Small intestine (tissue), 7 donors: ENCODE measurements at regions not wholly inside any gene's neighbourhood (a gene's known extent, or its start where the extent isn't known, plus 50 kb on each side); places are given as distances from the start of the nearest gene placed in this dataset.

ENCODE experiments used
- DNase-seq, 2 donors: peaks; one replicate each; pipeline versions ENCODE4 v3.0.0 to v3.0.0-alpha.2; 2013
- FAIRE-seq: peaks from 2 replicates; lab custom pipeline; 2012; peaks lifted over from hg19 to GRCh38; lab: Jason Lieb, UNC
- H3K27ac ChIP-seq, 3 donors: one replicate each; pipeline ENCODE4 v1.5.1; 2013; ENCODE audit warnings: low read length in 2 of 3, mild to moderate bottlenecking in 2 of 3, control low read depth in 1 of 3, inconsistent platforms in 1 of 3, low read depth in 1 of 3, moderate library complexity in 1 of 3
- H3K27me3 ChIP-seq, 3 donors: one replicate each; pipeline ENCODE4 v1.6.1; 2013; ENCODE audit warnings: low read length in 3 of 3, inconsistent platforms in 1 of 3; ENCODE audit not compliant: control insufficient read depth in 3 of 3, insufficient read depth in 3 of 3
- H3K36me3 ChIP-seq, 3 donors: one replicate each; pipeline ENCODE4 v1.6.1; 2013; ENCODE audit warnings: low read length in 3 of 3, inconsistent platforms in 1 of 3, low read depth in 1 of 3, mild to moderate bottlenecking in 1 of 3, moderate library complexity in 1 of 3; ENCODE audit not compliant: control insufficient read depth in 3 of 3, insufficient read depth in 2 of 3
- H3K4me1 ChIP-seq, 3 donors: one replicate each; pipeline ENCODE4 v1.6.1; 2013; ENCODE audit warnings: low read length in 2 of 3, inconsistent platforms in 1 of 3, low read depth in 1 of 3, mild to moderate bottlenecking in 1 of 3, moderate library complexity in 1 of 3; ENCODE audit not compliant: control insufficient read depth in 3 of 3, insufficient read depth in 2 of 3
- H3K4me3 ChIP-seq, 3 donors: one replicate each; pipeline ENCODE4 v1.5.1; 2013; ENCODE audit warnings: low read length in 3 of 3, control low read depth in 1 of 3, inconsistent platforms in 1 of 3, low read depth in 1 of 3, mild to moderate bottlenecking in 1 of 3, moderate library complexity in 1 of 3
- H3K9me3 ChIP-seq, 2 donors: one replicate each; pipeline ENCODE4 v1.6.1; 2013; ENCODE audit warnings: low read depth in 1 of 2, low read length in 1 of 2; ENCODE audit not compliant: control insufficient read depth in 2 of 2, insufficient read depth in 1 of 2
- WGBS, 3 donors: extraction: QIAGEN DNeasy Blood & Tissue Kit; methylation state at CpG; one replicate each; pipeline ENCODE4 v1.1.7; 2013; 5-methylcytosine and 5-hydroxymethylcytosine counted together
- donor health status: healthy with polysubstance abuse.
- donor health status: control.
- donor health status: control.
- donor health status: Bipolar disorder and iron deficiency.
- donor health status: healthy.

DNA sequence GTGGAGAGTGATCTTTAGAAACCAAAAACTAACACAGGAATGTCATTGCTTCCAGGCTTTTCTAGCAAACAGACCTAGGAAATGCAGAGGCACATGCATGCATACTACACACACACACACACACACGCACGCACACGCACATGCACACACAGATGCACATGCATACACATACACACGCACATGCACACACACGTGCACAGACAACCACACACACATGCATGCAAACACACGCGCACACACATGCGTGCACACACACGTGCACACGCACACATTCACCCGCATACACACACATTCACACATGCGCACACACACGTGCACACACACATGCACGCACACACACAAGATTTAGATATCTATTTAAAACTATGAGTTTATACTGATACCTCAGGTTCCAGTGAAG lies 379.5 kb downstream of the ZNF516 start:
- Histone ChIP-seq H3K27ac (no peak overlapping the region), H3K9me3 (no peaks in the 10 kb centered on the region), H3K4me3 (no peak overlapping the region), H3K27me3 (no peaks in the 10 kb centered on the region), H3K4me1 (no peaks in the 10 kb centered on the region), H3K36me3 (no peaks in the 10 kb centered on the region)
- FAIRE-seq (no peak), DNase-seq (no peak)
- WGBS, 3 donors: 83 to 85% (median 84%) methylated on average over 14 of the region's 14 CpGs

DNA sequence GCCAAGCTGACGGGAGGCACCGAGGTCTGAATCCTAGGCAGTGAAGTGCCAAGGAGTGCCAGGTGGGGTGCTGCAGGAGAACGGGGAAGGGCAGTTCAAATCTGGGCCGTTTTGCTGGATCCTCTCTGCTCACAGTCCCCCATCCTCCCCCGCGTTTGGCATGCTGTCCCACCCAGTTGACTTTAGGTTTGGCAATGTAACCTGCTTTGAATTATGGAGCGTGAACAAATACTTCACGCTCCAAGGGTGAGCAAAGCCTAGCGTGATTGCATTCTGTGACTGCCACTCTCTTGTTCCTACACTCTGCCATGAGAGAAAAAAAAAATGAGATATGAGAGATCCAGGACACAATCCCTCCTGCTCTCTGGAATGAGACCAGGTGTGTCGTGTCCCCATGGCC lies 381.9 kb downstream of the ZNF516 start:
- WGBS, 3 donors: 79 to 87% (median 82%) methylated on average over 10 of the region's 10 CpGs
- DNase-seq (no peak), FAIRE-seq (no peak)
- Histone ChIP-seq H3K4me3 (no peak overlapping the region), H3K4me1 (no peaks in the 10 kb centered on the region), H3K27ac (no peak overlapping the region), H3K9me3 (peaks cover 0 to 8% of the 10 kb centered on the region in 2 donors), H3K27me3 (no peaks in the 10 kb centered on the region), H3K36me3 (no peaks in the 10 kb centered on the region)

DNA sequence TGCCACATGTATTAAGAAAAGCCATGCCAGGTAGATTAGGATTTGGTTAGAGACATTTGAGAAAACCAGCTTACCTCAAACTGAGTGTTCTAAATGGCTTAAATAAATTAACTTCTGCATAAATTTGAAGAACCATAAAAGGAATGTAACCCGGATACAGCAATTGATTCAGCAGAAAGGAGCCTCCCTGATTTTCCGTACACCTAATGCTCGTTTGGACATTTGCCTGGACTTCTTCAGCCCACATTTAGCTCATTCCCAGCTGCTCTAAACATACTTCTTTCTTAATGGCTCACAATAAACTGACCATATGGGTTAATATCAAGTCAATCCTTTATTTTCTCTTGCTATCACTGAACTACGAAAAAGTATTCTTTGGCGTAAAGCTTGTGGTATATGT lies 392.4 kb downstream of the ZNF516 start:
- no peaks in the 10 kb centered on the region for H3K36me3 ChIP-seq
- H3K27me3 ChIP-seq: no peaks in the 10 kb centered on the region
- no peaks in the 10 kb centered on the region for H3K4me1 ChIP-seq
- DNase-seq (no peak), FAIRE-seq (no peak)
- H3K4me3 ChIP-seq: no peak overlapping the region
- WGBS, 3 donors: 63 to 69% (median 64%) methylated on average over 5 of the region's 5 CpGs
- peaks cover 0 to 13% of the 10 kb centered on the region in 2 donors for H3K9me3 ChIP-seq
- no peak overlapping the region for H3K27ac ChIP-seq

DNA sequence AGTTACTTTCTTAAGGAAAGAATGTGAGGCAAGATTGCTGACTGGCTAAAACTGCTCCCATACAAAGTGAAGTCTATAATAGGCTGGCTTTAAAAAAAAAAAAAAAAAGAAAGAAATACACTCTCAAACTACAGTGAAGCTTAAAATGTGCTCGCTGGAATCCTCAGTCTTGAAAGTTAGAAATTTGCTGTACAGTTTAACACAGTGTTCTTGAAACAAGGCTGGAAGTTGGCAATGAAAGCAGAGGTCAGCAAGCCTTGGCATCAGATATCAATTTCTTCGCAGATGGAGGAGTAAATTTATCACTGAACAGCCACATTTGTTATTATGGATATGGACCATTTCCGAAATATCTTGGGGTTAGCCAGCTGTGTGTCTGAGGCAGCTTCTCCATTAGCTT lies 392.9 kb downstream of the ZNF516 start:
- FAIRE-seq: no peak
- no peak overlapping the region for H3K27ac ChIP-seq
- H3K36me3 ChIP-seq: no peaks in the 10 kb centered on the region
- H3K27me3 ChIP-seq: no peaks in the 10 kb centered on the region
- H3K9me3 ChIP-seq: peaks cover 0 to 13% of the 10 kb centered on the region in 2 donors
- H3K4me1 ChIP-seq: no peaks in the 10 kb centered on the region
- DNase-seq: no peak
- no peak overlapping the region for H3K4me3 ChIP-seq
- 53 to 63% (median 57%) methylated on average over 3 of the region's 3 CpGs for WGBS, 3 donors

DNA sequence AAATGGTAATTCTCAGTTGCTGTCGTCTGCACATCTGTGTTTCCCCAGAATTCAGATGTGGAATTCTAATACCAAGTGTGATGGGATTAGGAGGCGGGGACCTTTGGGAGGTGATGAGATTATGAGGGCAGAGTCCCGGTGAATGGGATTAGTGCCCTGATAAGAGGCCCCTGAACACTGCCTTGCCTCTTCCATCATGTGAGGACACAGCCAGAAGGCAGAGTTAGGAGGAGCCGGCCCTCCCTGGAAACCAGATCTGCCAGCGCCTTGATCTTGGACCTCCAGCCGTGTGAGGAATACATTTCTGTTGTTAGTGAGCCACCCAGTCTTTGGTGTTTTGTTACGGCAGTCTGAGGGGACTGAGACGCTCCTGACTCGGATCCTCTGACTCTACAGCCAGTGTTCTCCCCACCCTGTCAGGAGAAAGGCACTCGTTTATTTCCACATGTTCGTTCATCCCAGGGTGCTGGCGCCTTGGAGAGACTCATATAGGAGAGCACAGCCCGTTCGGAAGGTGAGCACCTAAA lies 395.0 kb downstream of the ZNF516 start:
- Histone ChIP-seq H3K9me3 (peaks cover 0 to 16% of the 10 kb centered on the region in 2 donors), H3K27ac (no peak overlapping the region), H3K4me1 (no peaks in the 10 kb centered on the region), H3K36me3 (no peaks in the 10 kb centered on the region), H3K27me3 (no peaks in the 10 kb centered on the region), H3K4me3 (no peak overlapping the region)
- WGBS, 3 donors: 64 to 79% (median 67%) methylated on average over 14 of the region's 14 CpGs
- DNase-seq (no peak), FAIRE-seq (no peak)

DNA sequence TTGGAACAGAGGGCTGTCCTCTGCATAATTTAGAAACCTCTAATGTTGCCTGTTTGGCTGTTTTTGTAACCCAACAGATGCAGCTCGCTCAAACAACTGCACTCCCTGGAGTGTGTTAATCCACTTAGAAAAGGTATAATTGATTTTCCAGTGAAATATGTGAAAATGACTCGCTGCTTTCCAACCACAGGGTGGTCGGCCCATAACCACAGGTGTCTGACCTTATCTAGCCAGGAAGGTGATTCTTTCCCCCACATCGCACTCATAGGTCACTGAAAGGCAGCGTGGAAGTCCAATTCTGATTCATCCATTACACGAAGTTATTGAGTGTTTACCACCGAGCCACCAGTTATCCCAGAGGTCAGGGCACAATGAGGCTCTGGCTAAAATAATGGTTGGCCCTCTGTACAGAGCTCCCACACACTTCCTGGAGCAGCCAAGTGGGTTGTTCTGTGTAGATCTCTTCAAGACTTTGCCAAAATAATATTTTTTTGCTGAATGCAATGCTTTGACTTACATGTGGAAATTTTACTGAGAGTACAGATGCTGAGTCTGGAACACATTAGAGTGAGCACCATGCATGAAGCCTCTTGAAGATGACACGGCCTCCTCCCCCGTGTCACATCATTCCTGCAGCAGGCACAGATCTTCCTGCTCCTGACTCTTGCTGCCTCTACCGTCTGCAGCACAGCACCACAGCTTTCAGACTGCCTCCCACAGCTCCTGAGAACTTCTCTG lies 396.2 kb downstream of the ZNF516 start:
- Histone ChIP-seq H3K27me3 (no peaks in the 10 kb centered on the region), H3K27ac (no peak overlapping the region), H3K4me1 (no peaks in the 10 kb centered on the region), H3K36me3 (no peaks in the 10 kb centered on the region), H3K9me3 (peaks cover 0 to 16% of the 10 kb centered on the region in 2 donors), H3K4me3 (no peak overlapping the region)
- WGBS, 3 donors: 54 to 69% (median 56%) methylated on average over 10 of the region's 10 CpGs
- no peak for FAIRE-seq
- no peak for DNase-seq

DNA sequence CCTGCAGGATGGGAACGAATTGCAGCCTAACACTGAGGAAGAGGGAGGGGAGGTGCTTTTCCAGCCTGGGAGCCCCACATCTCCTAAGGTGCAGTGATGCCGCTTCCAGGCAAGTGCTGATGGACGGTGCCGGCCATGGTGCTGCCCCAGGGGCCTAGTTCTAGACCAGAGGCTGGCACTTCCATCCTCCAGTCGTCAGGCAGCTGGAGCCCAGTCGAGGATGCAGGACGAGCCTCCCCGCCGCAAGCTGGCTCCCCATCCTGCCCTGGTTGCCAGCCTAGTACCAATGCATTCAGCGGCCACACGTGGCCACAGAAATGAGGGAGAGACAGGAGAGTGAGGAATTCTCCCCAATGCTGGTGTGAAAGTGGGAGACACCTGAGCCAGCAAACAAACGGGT lies 413.5 kb downstream of the ZNF516 start:
- FAIRE-seq (no peak), DNase-seq (no peak)
- Histone ChIP-seq H3K27me3 (no peaks in the 10 kb centered on the region), H3K4me1 (no peaks in the 10 kb centered on the region), H3K9me3 (peaks cover 0 to 9% of the 10 kb centered on the region in 2 donors), H3K4me3 (no peak overlapping the region), H3K36me3 (no peaks in the 10 kb centered on the region), H3K27ac (no peak overlapping the region)
- WGBS, 3 donors: 73 to 83% (median 79%) methylated on average over 12 of the region's 12 CpGs

DNA sequence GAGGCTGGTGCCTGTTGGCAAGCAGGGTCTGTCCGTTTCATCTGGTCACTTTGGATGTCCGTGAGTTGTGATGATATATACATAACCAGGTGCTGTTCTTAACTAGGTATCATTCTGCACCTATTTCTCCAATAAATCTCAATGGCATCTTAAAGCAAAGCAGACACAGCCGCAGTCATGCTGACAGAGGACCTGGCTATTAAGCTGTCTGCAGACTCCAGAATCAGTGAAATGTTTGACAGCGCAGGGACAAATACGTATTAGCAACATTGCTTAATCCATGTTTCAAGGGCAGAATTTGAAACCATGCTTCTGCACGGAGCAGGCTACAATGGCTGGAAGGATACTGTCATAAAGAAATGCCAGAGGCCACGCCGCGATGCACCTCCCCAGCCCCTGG lies 414.6 kb downstream of the ZNF516 start:
- peaks cover 0 to 9% of the 10 kb centered on the region in 2 donors for H3K9me3 ChIP-seq
- H3K4me3 ChIP-seq: no peak overlapping the region
- H3K36me3 ChIP-seq: no peaks in the 10 kb centered on the region
- FAIRE-seq: no peak
- no peaks in the 10 kb centered on the region for H3K4me1 ChIP-seq
- no peak for DNase-seq
- WGBS, 3 donors: 84 to 87% (median 85%) methylated on average over 9 of the region's 9 CpGs
- H3K27me3 ChIP-seq: no peaks in the 10 kb centered on the region
- H3K27ac ChIP-seq: no peak overlapping the region
